RWPE2 (cell line): ENCODE measurements at regions not wholly inside any gene's neighbourhood (a gene's known extent, or its start where the extent isn't known, plus 50 kb on each side); places are given as distances from the start of the nearest gene placed in this dataset.

Experiments
- ATAC-seq: fragments of 200-7000 bp; cut with Tn5 transposase; 3 replicates; pipeline ENCODE4 v1.9.1; 2021; ENCODE audit warnings: low read depth
- DNase-seq: peaks from one replicate; pipeline ENCODE4 v3.0.0-alpha.2; 2020; ENCODE audit warnings: low spot score
- H3K27ac ChIP-seq: fragments of 450-650 bp; 2 replicates; pipeline ENCODE4 v1.5.1; 2017; ENCODE audit warnings: mild to moderate bottlenecking; ENCODE audit not compliant: poor library complexity, severe bottlenecking
- H3K27me3 ChIP-seq: fragments of 250-450 bp; sonication (Bioruptor Pico); 2 replicates; pipeline ENCODE4 v1.5.1; 2021; ENCODE audit warnings: mild to moderate bottlenecking, moderate library complexity; ENCODE audit not compliant: insufficient read depth, poor library complexity, severe bottlenecking
- H3K36me3 ChIP-seq: fragments of 250-450 bp; sonication (Bioruptor Pico); 2 replicates; pipeline ENCODE4 v1.5.1; 2020; ENCODE audit warnings: low read depth, mild to moderate bottlenecking, moderate library complexity
- H3K4me1 ChIP-seq: fragments of 250-450 bp; sonication (Bioruptor Pico); 2 replicates; pipeline ENCODE4 v1.5.1; 2021; ENCODE audit warnings: mild to moderate bottlenecking, moderate library complexity; ENCODE audit not compliant: insufficient read depth, poor library complexity, severe bottlenecking
- H3K4me3 ChIP-seq: fragments of 250-450 bp; sonication (Bioruptor Pico); 2 replicates; pipeline ENCODE4 v1.5.1; 2021; ENCODE audit warnings: mild to moderate bottlenecking, moderate library complexity; ENCODE audit not compliant: severe bottlenecking
- H3K9me3 ChIP-seq: fragments of 250-450 bp; sonication (Bioruptor Pico); 2 replicates; pipeline ENCODE4 v1.5.1; 2021; ENCODE audit warnings: mild to moderate bottlenecking, moderate library complexity; ENCODE audit not compliant: severe bottlenecking
- TF ChIP-seq, protein P1 (sequence below): fragments of 450-650 bp; IDR thresholded peaks from one replicate; pipeline ENCODE4 v1.5.1; 2017; ENCODE audit warnings: mild to moderate bottlenecking, moderate library complexity; ENCODE audit not compliant: poor library complexity, severe bottlenecking

DNA sequence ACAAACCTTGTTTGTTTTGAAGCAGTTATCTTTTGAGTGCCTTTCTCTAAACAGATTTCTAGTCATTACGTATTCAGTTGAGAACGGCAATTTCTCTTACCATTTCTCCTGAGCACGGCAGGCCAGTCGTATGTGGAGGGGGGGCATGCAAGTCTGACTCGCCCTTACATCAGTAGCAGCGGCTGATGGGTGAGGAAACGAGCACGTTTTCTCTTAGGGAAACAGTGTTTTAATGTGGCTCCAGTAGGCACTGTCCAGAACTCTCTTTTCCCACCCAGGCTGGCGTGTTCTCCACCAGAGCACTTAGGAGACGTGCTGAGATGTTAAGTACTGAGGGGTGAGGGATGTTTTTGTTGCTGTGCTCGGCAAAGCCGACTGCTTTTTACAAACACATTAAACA, 240.5 kb downstream of the STIM2 start:
- Histone ChIP-seq H3K4me1 (peaks cover 9% of the 10 kb centered on the region), H3K4me3 (no peak overlapping the region), H3K27me3 (no peaks in the 10 kb centered on the region), H3K9me3 (no peaks in the 10 kb centered on the region), H3K27ac (peak overlapping the region; percentile 17), H3K36me3 (no peaks in the 10 kb centered on the region)
- peak; percentile 24 for ATAC-seq
- DNase-seq: no peak
- TF ChIP-seq, protein P1, sequence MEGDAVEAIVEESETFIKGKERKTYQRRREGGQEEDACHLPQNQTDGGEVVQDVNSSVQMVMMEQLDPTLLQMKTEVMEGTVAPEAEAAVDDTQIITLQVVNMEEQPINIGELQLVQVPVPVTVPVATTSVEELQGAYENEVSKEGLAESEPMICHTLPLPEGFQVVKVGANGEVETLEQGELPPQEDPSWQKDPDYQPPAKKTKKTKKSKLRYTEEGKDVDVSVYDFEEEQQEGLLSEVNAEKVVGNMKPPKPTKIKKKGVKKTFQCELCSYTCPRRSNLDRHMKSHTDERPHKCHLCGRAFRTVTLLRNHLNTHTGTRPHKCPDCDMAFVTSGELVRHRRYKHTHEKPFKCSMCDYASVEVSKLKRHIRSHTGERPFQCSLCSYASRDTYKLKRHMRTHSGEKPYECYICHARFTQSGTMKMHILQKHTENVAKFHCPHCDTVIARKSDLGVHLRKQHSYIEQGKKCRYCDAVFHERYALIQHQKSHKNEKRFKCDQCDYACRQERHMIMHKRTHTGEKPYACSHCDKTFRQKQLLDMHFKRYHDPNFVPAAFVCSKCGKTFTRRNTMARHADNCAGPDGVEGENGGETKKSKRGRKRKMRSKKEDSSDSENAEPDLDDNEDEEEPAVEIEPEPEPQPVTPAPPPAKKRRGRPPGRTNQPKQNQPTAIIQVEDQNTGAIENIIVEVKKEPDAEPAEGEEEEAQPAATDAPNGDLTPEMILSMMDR: no peak

DNA sequence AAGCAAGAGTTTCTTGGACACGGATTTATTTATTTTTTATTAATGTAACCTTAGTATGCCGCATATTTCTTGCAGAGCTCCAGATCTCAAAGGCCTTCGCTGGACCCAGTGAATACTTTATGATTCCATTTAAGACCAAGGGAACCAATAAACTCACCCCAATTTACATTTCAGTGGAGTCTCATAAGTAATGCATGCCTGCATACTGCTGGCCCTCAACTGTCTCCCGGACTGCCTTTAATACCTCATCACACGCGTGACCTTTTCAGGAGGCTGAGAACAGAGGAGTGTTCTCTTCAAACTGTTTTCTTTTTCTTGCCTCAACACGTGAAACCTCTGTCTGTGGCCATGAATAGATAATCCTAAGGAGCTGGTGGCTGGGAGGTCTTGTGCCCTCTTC, 240.9 kb downstream of the STIM2 start:
- no peak for DNase-seq
- H3K4me1 ChIP-seq: peaks cover 9% of the 10 kb centered on the region
- no peaks in the 10 kb centered on the region for H3K36me3 ChIP-seq
- no peak for ATAC-seq
- no peak overlapping the region for H3K4me3 ChIP-seq
- no peaks in the 10 kb centered on the region for H3K27me3 ChIP-seq
- H3K27ac ChIP-seq: peak overlapping the region; percentile 17
- TF ChIP-seq, protein P1: no peak
- no peaks in the 10 kb centered on the region for H3K9me3 ChIP-seq

DNA sequence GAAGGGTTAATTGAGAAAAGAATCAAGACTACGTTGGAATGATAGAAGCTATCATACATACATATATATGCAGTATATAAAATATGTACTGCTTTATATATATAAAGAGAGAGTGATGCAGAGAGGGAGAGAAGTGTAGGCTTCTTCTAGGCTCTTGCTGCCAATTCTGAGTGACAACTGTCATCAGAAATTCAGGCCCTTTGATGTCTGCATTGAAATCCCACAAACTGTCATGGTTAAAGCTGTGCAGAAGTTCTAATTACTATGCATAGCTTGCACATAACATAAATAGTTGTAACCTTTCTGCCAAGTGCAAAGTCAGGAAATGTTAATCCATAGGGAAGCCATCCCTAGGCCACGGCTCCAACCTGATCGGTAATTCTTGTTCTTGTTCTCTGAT, 251.0 kb downstream of the STIM2 start:
- H3K36me3 ChIP-seq: no peaks in the 10 kb centered on the region
- H3K4me3 ChIP-seq: no peak overlapping the region
- no peak overlapping the region for H3K27ac ChIP-seq
- H3K4me1 ChIP-seq: no peaks in the 10 kb centered on the region
- TF ChIP-seq, protein P1: no peak
- H3K9me3 ChIP-seq: no peaks in the 10 kb centered on the region
- no peak for ATAC-seq
- no peak for DNase-seq
- no peaks in the 10 kb centered on the region for H3K27me3 ChIP-seq

DNA sequence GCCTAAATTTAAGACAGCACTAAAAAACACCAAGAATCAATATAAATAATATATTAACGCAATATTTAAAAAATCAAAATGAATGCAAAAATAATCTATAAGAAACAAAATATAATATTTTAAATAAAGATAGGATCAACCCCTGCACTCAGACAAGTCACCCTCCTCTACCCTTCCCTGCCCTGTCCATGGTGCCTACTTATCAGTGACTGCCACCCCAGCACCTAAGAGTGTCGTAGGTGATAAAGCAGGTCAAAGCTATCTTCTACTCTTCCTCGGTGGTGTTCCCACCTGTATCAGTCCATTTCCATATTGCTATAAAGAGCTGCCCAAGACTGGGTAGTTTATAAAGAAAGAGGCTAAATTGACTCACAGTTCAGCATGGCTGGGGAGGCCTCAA, 251.9 kb downstream of the STIM2 start:
- Histone ChIP-seq H3K4me1 (no peaks in the 10 kb centered on the region), H3K27me3 (no peaks in the 10 kb centered on the region), H3K4me3 (no peak overlapping the region), H3K9me3 (no peaks in the 10 kb centered on the region), H3K36me3 (no peaks in the 10 kb centered on the region), H3K27ac (no peak overlapping the region)
- DNase-seq: no peak
- ATAC-seq: no peak
- TF ChIP-seq, protein P1: no peak

DNA sequence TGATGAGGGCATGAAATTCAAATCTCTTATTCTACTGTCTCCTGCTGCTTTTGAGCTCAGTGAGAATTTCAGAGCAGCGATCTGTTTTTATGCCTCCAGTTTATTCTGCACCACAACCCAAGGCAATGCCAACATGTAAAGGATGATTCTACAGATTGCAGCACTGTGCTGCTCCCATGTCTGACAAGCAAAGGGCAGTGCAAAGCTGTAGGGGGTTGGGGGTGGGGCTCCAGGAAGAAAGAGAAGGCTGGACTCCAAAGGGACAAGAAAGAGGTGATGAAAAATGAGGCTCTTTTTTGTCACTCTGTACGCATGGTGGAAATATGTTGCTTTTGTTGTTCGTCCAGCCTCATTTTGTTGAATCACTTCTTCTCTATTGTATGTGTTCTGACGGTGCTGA, 254.6 kb downstream of the STIM2 start:
- Histone ChIP-seq H3K27me3 (no peaks in the 10 kb centered on the region), H3K27ac (no peak overlapping the region), H3K4me3 (no peak overlapping the region), H3K36me3 (no peaks in the 10 kb centered on the region), H3K9me3 (no peaks in the 10 kb centered on the region), H3K4me1 (no peaks in the 10 kb centered on the region)
- ATAC-seq (no peak), DNase-seq (no peak)
- TF ChIP-seq, protein P1: no peak
